GM19324 (cell line): ENCODE measurements at regions not wholly inside any gene's neighbourhood (a gene's known extent, or its start where the extent isn't known, plus 50 kb on each side); places are given as distances from the start of the nearest gene placed in this dataset.

ENCODE experiments used
- ATAC-seq: cut with Tn5 transposase; IDR thresholded peaks from one replicate; pipeline ENCODE4 v1.9.1; 2021; ENCODE audit warnings: mild to moderate bottlenecking, moderate library complexity; ENCODE audit not compliant: unreplicated experiment, low FRiP score

DNA sequence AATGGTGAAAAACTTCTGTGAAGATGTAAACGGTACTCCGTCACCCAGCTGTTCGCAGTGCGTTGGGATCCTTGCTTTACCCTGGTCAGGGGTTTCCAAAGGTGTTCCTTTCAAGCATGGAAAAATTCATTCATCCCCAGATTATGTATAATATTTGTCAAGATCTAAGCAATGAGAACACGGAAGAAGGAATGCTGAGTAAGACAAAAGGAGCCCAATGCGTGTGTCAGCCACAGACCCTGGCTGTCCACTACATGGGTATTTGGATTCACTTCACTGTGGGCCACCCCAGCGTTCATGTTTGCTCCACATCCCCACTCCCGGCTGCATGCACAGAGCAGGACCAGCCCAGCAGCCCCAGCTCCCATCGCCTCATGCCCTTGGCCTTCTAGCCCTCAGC is 241.3 kb upstream of the CELF2 start:
- no peak for ATAC-seq

DNA sequence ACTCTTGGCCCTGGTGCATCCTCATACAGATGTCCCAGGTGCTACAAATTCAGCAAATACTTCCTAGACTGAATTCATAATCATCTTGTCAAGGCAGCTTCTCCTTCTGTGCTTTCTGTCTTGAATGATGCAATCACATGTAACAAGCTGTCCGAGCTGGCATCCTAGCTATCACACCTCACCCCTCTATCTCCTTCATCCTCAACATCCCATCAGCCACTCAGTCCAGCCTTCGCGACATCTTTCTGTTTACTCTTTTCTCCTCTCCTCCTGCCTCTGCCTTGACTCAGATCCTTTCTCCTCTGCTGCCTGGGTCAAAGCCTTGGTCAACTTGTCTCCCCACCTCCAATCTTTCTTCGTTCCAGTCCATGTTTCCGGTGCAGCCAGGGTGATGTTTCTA is 240.4 kb upstream of the CELF2 start:
- no peak for ATAC-seq

DNA sequence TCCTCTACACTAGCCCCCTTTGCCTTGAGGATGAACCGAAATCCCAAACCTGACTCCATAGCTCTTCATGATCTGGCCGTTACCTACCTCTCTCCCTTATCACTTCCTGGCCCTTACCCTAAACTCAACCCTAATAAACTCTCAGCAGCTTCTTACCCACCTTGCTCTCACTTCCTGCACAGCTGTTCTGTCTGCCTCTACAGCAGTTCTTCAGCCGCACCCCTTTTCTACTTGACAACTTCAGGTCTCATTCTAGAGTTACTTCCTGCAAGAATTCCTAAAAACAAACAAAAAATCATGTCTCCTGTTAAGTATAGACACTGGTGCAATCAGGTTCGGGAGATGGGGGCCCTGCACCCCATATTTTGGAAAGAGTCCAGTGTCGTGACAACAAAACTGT is 239.9 kb upstream of the CELF2 start:
- ATAC-seq, result no peak

DNA sequence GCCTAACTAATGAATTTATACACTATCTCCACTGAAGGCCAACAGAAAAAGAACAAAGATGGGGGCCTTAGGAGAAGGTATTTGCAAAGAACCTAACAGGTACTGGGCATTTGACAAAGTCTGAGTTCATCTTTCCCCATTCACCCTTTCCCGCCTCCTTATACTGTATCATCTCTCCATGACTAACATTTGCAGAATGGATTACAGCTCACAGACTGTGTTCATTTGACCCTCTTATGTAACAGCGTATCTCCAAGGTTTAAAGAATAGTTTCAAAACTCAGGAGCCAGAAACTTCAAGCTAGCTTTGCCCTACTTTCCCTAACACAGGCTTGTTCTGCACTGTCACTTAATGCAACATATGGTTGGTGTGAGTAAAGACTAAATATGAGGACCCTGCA is 238.7 kb upstream of the CELF2 start:
- ATAC-seq, result no peak

DNA sequence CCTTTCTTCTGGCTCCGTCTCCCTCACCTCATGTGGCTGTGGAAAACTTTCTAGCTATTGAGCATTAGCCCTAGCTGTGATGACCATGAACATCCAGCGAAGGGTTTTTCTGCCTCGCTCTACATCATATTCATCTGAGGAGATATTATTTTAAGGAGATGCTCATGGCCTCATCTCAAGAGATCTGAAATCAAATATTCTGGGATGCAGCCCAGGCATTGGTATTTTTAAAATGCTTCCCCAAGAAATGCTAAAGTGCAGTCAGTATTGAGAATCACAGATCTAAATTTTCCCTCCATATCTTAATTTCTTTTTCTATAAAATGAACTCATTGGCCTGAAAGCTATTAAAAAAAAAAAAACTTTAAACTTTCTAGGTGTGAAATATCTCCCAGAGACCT is 238.2 kb upstream of the CELF2 start:
- no peak for ATAC-seq

DNA sequence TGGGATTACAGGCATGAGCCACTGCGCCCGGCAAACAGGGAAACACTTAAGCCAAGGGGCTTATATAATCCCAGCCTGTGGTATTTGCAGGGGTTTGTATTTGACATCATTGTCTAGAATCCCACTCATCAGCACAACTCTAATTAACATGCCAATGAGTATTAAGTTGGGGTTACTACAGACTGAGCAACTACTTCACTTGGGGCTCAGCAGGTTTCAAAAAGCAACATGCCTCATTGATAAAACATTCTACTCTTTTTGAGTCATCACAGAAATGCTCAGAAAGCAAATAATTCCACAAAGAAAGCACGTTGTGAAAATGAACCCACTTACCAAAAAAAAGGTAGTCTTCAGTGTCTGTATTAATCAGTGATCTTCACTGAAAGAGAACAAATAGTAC is 236.9 kb upstream of the CELF2 start:
- ATAC-seq, result no peak

DNA sequence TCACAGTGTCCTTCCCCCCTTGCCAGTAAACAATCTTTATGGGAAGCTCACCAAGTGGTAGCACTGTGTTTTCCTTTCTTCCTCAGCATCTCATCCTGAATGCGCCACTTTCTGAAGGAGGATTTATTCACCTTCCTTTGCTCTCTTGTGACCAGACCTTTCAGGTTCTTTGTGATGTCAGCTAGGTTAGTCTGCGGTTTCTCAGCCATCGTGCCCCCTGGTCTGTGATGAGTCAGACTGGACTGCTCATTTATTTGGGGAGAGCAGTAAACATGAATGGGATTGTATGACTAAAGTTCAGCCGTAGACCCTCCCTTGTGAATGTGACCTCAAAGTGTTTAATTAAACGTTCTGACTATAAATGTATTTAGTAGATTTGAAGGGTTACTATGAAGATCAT is 235.1 kb upstream of the CELF2 start:
- ATAC-seq, result no peak

DNA sequence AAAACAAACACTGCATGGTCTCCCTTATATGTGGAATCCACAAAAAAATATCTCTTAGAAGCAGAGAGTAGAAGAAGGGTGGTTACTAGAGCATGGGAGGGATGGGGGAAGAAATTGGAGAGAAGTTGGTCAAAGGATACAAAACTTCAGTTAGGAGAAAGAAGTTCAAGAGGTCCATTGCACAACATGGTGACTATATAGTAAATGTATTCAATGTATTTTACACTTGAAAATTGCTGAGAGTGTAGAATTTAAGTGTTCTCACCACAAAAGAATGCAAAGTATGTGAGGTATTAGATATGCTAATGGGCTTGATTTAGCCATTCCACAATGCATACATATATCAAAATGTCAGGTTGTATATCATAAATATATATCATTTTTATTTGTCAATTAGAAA is 232.0 kb upstream of the CELF2 start:
- no peak for ATAC-seq

DNA sequence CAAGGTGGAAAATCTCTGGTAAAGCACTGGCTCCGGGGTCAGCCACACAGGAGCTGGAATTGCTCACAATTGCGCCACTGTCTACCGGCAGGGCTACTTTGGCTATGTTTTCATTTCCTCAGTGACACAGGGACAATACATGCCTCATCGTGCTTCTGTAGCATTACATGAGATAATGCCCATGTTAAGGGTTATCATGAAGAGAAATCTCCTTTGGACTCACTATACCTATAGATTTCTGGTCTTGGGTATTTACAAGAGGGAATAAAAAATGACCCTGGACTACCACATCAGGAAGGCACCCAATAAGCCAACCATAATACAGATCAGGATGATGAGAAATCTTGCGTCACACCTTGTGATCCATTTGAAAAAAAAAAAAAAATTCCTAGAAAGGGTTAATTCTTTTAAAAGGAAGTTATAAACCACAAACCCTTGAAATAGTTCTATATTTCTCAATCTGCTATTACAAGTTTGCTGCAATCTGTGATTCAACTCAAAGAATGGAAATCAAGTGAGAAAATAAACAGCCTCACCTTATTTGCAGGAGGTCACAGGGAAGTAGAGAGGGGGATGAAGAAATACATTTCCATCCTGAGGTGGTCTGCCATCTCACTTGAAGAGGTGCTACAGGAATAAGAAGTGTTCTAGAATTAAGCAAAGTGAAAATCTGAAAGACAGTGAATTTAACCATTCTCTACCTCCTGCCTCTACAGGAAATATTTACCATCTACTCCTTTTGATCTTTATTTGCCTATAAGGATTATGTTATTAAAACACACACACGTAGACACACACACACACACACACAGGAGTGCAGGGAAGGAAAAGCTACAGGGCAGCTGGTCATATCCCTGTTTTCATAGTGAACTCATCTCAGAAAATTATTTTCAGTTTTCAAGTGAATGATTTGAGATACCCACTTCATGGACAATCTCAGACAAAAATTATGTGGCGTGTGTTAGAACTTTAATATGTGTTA is 231.3 kb upstream of the CELF2 start:
- ATAC-seq, result no peak

DNA sequence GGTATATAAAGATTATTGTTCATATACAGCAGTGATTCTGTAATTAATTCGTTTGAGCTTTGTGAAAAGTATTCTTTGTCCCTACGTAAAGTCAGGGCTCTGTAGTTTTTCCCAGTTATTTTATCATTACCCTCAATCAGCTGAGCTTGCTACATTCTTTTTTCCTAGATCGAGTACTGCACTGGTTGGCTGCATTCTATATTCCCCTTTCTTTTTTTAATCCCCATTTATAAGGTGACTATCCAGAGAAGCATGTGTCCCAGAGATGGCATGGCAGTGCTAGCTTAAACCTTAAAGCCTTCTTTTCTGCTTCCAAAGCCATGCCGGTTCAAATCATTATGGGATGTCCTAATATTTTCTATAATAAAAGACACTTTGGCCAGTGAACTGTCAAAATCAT is 230.1 kb upstream of the CELF2 start:
- ATAC-seq, result no peak

DNA sequence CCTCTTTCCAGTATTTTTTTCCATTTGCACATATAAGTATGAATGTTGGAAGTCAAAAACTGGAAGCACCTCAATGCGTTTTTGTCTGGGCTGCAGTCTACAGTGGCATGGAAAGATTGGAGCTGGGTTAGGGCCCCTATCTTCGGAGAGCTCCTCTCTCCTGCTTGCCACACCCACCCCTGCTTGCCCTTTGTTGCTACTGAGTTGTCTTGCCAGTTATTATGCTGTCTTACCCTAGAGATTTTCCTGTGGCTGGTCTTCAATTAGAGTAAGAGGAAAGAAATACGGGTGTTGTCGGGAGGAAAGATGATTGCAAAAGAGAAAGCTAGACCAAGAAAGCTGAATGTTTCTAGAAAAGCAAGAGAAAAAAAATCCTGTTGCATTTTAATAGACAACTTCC is 228.9 kb upstream of the CELF2 start:
- ATAC-seq, result no peak

DNA sequence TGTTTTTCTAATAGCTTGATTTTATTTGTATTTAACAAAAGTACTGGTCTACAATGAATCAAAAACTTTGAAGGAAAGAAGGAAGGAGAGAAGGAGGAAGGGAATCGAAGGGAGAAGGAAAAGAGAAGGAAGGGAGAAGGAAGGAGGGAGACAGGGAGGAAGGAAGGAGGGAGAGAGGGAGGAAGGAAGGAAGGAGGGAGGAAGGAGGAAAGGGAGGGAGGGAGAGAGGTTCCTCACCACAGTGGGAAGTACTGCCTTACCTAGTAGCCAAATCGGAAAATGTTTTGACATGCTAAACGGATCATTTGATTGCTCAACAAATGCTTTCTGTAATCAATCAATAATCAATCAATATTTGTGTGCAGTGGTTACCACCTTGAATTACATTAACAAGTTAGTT is 225.8 kb upstream of the CELF2 start:
- no peak for ATAC-seq

DNA sequence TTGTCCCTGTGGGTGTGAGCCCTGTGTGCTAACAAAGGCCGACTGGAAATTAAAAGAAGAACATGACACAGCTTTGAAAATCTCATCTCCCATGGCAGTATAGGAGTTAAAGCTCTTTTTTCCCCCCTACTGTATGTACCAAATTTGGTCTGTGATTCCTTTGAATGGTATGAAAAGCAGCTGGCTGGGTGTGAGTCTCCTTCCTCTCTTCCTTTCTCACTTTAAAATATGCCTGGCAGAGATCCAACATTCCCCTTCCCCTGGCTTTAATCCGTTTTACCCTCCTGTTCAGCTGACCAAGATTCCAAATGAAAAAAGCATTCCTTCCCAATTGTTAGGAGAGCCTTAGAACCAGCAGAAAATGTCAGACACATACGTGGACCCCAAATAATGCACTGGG is 225.0 kb upstream of the CELF2 start:
- no peak for ATAC-seq

DNA sequence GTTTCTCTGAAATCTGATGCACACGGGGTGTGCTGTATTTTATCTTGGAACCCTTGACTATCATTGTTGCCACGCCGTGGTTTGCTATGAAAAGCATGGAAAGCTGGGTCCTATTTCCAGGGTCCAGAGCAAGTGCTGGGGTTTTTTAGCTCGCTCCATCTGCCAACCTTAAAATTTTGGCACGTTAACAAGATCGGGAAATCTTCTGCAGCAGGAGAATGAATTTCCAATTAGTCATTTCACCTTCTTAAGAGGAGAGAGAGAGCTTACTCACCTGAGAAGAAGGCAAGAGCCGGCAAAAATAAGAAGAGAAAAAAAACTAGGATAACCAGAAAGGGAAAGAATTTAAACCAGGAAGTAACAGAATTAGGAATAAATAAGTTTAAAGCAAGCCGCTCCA is 223.6 kb upstream of the CELF2 start:
- no peak for ATAC-seq

DNA sequence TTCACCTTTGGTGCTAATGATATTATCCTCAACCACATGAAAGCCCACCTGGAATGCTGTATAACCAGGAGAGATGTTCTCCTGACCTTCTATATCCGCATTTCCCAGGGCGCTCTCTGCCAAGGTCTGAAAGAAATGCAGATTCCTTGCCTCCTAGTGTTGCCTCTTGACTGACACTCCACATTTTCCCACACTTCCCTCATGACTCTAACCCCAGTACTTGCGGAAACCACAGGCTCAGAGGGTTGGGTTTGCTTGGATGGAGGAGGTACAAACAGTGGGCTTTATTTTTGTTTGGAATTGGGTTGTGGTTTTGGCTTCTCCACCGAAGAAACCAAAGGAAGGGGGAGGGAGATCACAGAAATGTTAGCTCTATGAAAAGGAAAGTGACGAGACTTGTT is 222.9 kb upstream of the CELF2 start:
- ATAC-seq, result no peak

DNA sequence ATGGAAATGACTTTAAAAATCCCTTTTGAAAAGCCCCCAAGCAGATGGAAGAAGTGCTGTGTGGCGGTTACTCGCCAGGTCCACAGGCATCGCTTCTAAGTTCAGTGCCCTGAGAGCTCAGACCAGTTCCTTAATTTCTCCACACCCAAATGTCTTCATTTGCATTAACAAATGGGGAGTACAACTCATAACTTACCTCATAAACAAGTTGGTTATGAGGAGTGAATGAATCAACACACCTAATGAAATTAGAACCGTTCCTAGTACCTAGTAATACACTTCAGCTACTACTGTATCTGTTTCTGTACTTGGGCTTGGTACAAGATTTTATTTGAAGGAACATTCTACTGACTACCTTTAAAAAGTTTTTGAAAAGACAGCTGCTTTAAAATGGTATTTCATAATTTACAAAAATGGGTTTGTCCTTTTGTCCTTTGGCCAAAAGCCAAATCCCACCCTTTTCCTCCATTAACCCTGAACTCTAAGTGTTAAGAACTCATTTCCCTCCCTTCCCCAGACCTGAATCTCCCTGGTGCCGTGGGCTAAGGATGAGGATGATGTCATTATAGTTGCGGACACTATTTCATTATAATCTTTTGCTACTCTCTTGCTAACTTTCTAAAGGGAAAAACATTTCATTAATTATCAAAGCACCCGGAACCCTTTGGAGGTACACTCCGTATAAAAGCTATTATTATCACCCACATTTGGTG is 221.5 kb upstream of the CELF2 start:
- ATAC-seq, result no peak

DNA sequence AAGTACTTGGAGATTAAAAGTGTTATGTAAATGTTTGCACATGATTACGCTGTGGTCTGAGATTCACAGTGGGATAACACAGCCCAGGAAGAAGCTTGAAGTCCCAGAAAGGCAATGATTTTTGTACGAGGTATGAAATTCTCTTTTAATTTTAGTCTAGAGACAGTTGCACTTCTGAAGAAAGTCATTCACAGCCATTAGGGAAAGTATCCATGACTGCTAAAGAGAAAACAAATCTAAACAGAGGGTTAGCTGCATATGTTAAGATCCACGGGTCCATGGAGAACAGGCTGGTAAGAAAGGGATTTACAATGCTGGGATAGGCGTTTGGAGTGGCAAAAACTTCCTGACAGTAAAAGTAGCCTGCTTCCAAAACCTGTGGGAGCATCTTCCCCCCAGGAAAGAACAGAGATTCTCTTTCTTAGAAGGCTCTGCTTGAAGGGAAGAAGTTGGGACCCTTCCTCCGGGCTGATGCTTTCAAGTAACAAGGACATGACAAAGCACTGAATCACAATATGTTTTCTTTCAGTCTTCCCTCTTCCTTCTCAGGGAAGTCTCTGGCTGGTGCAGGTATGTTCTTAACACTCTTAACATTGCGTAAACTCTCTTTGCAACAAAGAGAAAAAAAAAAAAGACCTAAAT is 220.8 kb upstream of the CELF2 start:
- no peak for ATAC-seq

DNA sequence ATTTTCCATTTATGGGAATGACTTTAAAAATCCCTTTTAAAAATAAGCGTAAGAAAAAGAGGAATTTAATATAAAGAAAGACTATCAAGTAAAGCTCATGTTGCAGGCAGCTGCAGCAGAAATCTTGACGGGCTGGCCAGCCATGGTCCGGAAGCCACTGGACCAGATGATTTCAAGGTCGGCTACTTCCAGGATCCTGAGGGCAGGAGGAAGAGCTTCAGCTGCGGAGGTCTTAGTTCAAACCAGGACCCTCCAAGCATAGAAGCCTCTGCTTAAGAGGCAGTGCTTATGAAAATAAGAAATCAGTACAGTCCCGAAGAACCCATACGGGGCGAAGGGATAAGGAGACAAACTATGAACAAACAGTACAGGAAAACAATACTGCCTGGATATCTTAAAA is 220.2 kb upstream of the CELF2 start:
- ATAC-seq, result no peak

DNA sequence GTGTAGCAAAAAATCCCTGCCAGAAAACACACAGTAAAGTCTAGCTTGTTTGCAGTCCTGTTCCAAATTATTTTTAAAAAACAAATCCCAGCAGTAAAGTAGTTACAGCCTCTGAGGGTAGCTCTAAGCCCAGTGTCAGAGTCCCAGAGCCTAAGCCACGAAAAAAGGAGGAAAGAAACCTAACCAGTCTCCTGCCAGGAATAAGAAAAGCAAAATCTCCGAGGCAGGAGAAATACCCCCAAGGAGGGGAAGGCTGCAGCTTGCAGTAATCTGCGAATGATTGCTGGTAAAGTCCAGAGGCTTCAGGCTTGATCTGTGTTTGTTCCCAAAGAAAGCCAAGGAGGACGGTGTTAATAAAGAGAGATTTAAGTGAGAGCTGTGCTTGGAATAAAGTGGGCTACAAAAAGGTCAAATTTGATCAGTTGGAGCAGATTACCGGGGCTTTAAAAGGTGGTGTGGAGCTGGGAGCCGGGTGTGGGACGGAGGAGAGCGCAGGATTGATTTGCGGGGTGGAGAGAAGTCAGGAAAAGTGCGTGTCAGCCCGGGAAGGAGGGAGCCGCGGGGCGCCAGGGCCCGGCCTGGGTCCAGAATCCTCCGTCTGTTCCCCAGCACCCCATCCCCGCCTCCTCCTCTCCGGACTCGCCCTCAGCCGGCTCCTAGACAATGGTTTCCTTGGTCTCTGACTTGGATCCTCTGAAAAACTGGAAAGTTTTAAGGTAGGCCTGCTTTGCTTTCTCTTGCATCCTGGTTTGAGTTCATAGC is 219.4 kb upstream of the CELF2 start:
- no peak for ATAC-seq

DNA sequence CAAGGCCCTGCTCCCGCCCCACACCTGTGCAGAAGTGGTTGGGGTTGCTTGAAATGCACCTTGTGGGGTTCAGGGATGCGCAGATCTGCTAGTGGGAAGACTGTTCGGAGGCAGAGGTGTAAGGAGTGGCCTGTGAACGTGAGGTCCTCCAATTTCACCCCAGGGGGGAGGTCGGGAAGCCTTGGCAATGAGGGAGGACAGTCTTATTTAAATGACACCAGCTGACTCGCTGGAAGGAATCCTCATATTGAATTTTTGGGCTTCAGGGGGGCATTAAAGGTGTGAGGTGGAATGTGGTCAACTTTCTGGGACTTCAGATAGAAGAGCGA is 218.8 kb upstream of the CELF2 start:
- no peak for ATAC-seq

DNA sequence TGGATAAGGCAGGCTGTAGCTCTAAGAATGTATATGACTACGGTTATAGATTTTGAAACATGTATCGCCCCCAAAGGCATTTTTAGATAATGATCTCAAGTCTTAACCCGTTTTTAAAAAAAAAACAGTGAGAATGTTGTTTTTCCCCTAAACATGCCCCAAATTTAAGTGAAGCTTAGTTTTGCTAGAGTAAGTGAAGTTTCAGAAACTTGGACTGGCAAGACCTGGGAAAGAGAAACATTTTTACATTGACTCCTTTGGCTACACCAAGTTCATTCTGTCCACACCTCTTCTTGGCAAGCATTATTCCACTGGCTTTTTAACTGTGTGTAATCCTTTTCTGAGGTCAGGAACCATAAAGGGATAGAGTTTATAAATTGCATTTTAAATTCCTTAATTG is 216.7 kb upstream of the CELF2 start:
- no peak for ATAC-seq
